ENCODE measurements at regions not wholly inside any gene's neighbourhood (a gene's known extent, or its start where the extent isn't known, plus 50 kb on each side); places are given as distances from the start of the nearest gene placed in this dataset.

DNA sequence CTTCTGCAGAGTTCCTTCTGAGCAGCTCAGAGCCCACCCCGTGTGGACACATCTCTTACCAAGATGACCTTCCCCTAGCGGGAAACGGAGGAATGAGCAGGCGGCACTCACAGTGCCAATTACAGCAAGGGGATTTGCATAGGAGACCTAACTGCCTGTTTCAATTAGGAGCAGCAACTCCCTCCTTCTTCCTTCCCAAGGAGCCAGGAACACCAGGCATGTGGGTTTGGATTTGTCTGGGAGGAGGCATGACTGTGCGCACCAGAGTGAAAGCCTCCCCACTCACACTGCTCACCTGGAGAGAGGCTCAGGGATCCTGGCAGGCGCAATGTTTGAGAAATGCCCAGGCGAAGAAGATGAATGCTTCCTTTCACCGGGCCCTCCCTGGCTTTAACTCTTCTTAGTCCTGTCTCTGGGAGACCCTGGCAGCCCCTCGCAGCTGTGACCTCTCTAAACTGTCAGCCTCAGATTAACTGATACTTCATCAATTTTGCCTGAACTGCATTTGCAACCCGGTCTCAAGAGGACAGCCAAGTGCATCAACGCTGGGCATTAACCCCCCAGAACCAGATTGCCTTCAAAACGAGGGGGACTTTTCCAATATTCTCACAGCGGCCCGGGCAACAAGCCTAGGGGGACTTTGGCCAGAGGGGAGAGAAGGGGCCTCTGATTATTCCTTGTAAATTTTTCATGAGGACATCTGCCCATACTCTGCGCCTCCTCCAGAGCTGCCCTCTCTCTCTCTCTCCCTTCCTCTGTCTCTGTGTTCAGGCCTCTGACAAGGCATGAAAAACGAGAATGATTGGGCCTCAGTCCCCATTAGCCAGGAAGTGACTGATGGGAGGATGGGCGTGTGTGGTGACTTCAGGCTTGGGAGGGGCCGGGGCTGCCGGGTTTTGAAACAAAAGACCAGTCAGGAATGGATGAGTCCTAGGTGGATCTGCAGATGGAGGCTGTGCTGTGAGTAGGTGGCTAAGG lies 93.8 kb downstream of the CMPK2 start:
- TF ChIP-seq, protein P1, sequence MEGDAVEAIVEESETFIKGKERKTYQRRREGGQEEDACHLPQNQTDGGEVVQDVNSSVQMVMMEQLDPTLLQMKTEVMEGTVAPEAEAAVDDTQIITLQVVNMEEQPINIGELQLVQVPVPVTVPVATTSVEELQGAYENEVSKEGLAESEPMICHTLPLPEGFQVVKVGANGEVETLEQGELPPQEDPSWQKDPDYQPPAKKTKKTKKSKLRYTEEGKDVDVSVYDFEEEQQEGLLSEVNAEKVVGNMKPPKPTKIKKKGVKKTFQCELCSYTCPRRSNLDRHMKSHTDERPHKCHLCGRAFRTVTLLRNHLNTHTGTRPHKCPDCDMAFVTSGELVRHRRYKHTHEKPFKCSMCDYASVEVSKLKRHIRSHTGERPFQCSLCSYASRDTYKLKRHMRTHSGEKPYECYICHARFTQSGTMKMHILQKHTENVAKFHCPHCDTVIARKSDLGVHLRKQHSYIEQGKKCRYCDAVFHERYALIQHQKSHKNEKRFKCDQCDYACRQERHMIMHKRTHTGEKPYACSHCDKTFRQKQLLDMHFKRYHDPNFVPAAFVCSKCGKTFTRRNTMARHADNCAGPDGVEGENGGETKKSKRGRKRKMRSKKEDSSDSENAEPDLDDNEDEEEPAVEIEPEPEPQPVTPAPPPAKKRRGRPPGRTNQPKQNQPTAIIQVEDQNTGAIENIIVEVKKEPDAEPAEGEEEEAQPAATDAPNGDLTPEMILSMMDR (IDR thresholded peaks at IDR 0.05), result no peak
- no peak for TF ChIP-seq POLR2AphosphoS5 (IDR thresholded peaks at IDR 0.05)
- no peak for TF ChIP-seq EP300 (IDR thresholded peaks at IDR 0.05)
